HFF-Myc (cell line): ENCODE measurements at regions not wholly inside any gene's neighbourhood (a gene's known extent, or its start where the extent isn't known, plus 50 kb on each side); places are given as distances from the start of the nearest gene placed in this dataset.

Experiments used
- DNase-seq: peaks from one replicate; pipeline ENCODE4 v3.0.0-alpha.2; 2011; ENCODE audit warnings: low read depth; ENCODE audit errors: extremely low read depth
- H3K4me3 ChIP-seq: replicated peaks from 2 replicates; pipeline ENCODE4 v1.5.1; 2011; ENCODE audit warnings: low read depth, mild to moderate bottlenecking, control low read depth, low read length
- CTCF ChIP-seq: IDR thresholded peaks from 2 replicates; pipeline ENCODE4 v1.5.1; 2012; ENCODE audit warnings: mild to moderate bottlenecking, low read depth, low read length, control low read depth; ENCODE audit errors: missing control alignments

- TF ChIP-seq CTCF: no peak
- DNase-seq: no peak
- no peak overlapping the region for H3K4me3 ChIP-seq
These were observed 147.1 kb upstream of the SMLR1 start for GRCh38 chr6:130680116-130680515.

GRCh38 chr6:130681028-130681427 is 146.2 kb upstream of the SMLR1 start:
- DNase-seq: peak; percentile 14
- H3K4me3 ChIP-seq: no peak overlapping the region
- TF ChIP-seq CTCF: no peak

GRCh38 chr6:130682066-130682465 is 145.1 kb upstream of the SMLR1 start:
- no peak for DNase-seq
- H3K4me3 ChIP-seq: no peak overlapping the region
- TF ChIP-seq CTCF: no peak

- H3K4me3 ChIP-seq: no peak overlapping the region
- no peak for TF ChIP-seq CTCF
- DNase-seq: no peak
These were observed 143.3 kb upstream of the SMLR1 start for GRCh38 chr6:130683761-130684517.

- no peak for DNase-seq
- no peak for TF ChIP-seq CTCF
- no peak overlapping the region for H3K4me3 ChIP-seq
These were observed 134.5 kb upstream of the SMLR1 start for GRCh38 chr6:130692659-130693058.

GRCh38 chr6:130693944-130694343 is 133.3 kb upstream of the SMLR1 start:
- no peak for TF ChIP-seq CTCF
- no peak for DNase-seq
- no peak overlapping the region for H3K4me3 ChIP-seq

- H3K4me3 ChIP-seq: no peak overlapping the region
- DNase-seq: no peak
- no peak for TF ChIP-seq CTCF
These were observed 132.6 kb upstream of the SMLR1 start for GRCh38 chr6:130694606-130695005.
